ENCODE measurements at regions not wholly inside any gene's neighbourhood (a gene's known extent, or its start where the extent isn't known, plus 50 kb on each side); places are given as distances from the start of the nearest gene placed in this dataset.

DNA sequence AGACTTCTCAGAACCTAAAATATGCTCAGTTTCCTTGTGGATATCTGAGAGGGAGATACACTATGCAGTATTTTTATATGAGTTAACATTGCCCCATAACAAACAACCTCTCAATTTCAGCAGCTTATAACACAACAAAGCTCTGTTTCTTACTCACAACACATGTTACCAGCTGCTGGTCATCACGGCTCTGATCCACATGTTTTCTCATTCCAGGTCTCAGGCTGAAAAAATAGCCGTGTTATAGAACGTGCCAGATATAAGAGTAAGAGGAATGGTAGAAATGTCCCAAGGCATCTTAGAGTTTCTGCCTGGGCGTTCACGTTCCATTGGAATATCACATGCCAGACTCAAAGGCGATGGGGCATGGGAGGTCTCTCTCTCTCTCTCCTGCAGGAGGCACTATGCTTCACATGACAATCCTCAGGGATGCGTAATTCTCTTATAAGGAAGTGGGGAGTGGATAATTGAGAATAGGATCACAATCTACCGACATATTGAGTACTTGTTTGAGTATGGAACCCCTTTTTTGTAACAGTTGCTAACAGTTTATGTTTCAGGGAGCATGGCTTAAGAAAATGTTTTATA is 246.6 kb downstream of the NHLRC3 start:
- Histone ChIP-seq H3K4me1 (peaks cover 0 to 18% (median 0%) of the 10 kb centered on the region in 10 experiments; a peak in 3 of 20 replicates), H3K9me3 (replicated peaks in 1 of 11) (peaks cover 19 to 38% (median 32%) of the 10 kb centered on the region in 11 experiments; a peak in 21 of 22 replicates), H3K4me3 (no peak overlapping the region), H3K9ac (no peak overlapping the region), H3K36me3 (no peaks in the 10 kb centered on the region), H3K27ac (no peak overlapping the region), H3K27me3 (no peaks in the 10 kb centered on the region), H3K4me2 (no peak overlapping the region), H4K20me1 (no peaks in the 10 kb centered on the region)
- TF ChIP-seq Cebpa-rat (IDR thresholded peaks at IDR 0.05): no peak

Data from BLaER1 treated with 17β-estradiol and CSF1 and Interleukin-3, amounts not matched to agents 10 nM and 100 nM (cell line).